HL-60 (cell line): ENCODE measurements at regions not wholly inside any gene's neighbourhood (a gene's known extent, or its start where the extent isn't known, plus 50 kb on each side); places are given as distances from the start of the nearest gene placed in this dataset.

ENCODE experiments used
- DNase-seq, 2 experiments: peaks; one replicate each; pipeline ENCODE4 v3.0.0-alpha.2; 2010 to 2020; ENCODE audit warnings: low read depth in 1 of 2, low spot score in 1 of 2
- H3K27ac ChIP-seq: fragments of 250-450 bp; sonication (Bioruptor Pico); replicated peaks from 2 replicates; pipeline ENCODE4 v1.5.1; 2020; ENCODE audit warnings: mild to moderate bottlenecking, moderate library complexity
- H3K27me3 ChIP-seq: fragments of 250-450 bp; sonication (Bioruptor Pico); 2 replicates; pipeline ENCODE4 v1.5.1; 2021; ENCODE audit warnings: mild to moderate bottlenecking, moderate library complexity; ENCODE audit not compliant: insufficient read depth, poor library complexity, severe bottlenecking
- H3K4me3 ChIP-seq: replicated peaks from 2 replicates; pipeline ENCODE4 v1.5.1; 2011; ENCODE audit warnings: mild to moderate bottlenecking, control low read depth, low read length; ENCODE audit not compliant: insufficient read depth
- GABPA ChIP-seq: IDR thresholded peaks from 2 replicates; pipeline ENCODE4 v1.6.1; 2012; ENCODE audit warnings: low read depth
- POLR2AphosphoS5 ChIP-seq: IDR thresholded peaks from 2 replicates; pipeline ENCODE4 v1.6.1; 2012; ENCODE audit warnings: low read depth
- SPI1 ChIP-seq: IDR thresholded peaks from 2 replicates; pipeline ENCODE4 v1.6.1; 2012; ENCODE audit warnings: low read depth, mild to moderate bottlenecking, borderline replicate concordance
- TF ChIP-seq, protein P1 (sequence below): IDR thresholded peaks from one replicate; pipeline ENCODE4 v1.5.1; 2011; ENCODE audit warnings: low read length, control low read depth, inconsistent platforms; ENCODE audit not compliant: insufficient read depth
- TF ChIP-seq, protein P2 (sequence below): IDR thresholded peaks from 2 replicates; pipeline ENCODE4 v1.6.1; 2012; ENCODE audit warnings: low read depth; ENCODE audit not compliant: insufficient replicate concordance

DNA sequence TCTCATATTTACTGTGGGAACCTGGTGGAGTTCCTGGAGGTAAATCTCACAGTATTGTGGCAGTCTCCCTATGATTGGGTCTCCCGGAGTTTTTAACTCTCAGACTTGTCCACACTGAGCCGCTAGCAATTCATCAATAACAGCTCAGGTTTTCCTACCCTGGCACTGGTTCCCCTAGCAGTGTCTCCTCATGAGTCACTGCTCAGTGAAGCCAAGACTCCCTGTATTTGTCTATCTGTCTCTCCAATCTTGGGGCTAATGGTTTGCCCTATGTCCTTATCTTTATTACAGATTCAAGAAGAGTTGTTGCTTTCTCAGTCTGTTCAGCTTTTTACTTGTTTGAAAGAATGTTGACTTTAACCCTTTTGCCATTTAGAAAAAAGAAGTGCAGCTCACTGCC lies 176.7 kb upstream of the FGF10 start:
- TF ChIP-seq POLR2AphosphoS5, result no peak
- Histone ChIP-seq H3K27me3 (no peaks in the 10 kb centered on the region), H3K27ac (no peak overlapping the region), H3K4me3 (no peak overlapping the region)
- no peak for DNase-seq

DNA sequence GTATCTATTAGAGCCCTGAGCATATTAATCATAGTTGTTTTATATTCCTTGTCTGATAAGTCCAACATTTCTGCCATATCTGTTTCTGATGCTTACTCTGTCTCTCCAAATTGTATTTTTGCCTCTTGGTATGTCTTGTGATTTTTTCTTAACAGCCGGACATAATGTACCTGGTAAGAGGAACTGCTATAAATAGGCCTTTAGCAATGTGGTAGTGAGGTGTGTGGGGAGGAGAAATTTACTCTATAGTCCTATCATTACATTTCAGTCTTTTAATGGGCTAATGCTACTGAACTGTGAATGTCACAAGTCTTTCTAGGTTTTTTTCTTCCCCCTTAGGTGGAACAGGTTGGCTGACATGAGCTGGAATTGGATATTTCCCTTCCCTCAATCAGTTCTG lies 176.1 kb upstream of the FGF10 start:
- Histone ChIP-seq H3K27ac (no peak overlapping the region), H3K27me3 (no peaks in the 10 kb centered on the region), H3K4me3 (no peak overlapping the region)
- TF ChIP-seq SPI1, result no peak
- no peak for TF ChIP-seq POLR2AphosphoS5
- no peak for TF ChIP-seq GABPA
- TF ChIP-seq, protein P1, sequence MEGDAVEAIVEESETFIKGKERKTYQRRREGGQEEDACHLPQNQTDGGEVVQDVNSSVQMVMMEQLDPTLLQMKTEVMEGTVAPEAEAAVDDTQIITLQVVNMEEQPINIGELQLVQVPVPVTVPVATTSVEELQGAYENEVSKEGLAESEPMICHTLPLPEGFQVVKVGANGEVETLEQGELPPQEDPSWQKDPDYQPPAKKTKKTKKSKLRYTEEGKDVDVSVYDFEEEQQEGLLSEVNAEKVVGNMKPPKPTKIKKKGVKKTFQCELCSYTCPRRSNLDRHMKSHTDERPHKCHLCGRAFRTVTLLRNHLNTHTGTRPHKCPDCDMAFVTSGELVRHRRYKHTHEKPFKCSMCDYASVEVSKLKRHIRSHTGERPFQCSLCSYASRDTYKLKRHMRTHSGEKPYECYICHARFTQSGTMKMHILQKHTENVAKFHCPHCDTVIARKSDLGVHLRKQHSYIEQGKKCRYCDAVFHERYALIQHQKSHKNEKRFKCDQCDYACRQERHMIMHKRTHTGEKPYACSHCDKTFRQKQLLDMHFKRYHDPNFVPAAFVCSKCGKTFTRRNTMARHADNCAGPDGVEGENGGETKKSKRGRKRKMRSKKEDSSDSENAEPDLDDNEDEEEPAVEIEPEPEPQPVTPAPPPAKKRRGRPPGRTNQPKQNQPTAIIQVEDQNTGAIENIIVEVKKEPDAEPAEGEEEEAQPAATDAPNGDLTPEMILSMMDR, result no peak
- TF ChIP-seq, protein P2, sequence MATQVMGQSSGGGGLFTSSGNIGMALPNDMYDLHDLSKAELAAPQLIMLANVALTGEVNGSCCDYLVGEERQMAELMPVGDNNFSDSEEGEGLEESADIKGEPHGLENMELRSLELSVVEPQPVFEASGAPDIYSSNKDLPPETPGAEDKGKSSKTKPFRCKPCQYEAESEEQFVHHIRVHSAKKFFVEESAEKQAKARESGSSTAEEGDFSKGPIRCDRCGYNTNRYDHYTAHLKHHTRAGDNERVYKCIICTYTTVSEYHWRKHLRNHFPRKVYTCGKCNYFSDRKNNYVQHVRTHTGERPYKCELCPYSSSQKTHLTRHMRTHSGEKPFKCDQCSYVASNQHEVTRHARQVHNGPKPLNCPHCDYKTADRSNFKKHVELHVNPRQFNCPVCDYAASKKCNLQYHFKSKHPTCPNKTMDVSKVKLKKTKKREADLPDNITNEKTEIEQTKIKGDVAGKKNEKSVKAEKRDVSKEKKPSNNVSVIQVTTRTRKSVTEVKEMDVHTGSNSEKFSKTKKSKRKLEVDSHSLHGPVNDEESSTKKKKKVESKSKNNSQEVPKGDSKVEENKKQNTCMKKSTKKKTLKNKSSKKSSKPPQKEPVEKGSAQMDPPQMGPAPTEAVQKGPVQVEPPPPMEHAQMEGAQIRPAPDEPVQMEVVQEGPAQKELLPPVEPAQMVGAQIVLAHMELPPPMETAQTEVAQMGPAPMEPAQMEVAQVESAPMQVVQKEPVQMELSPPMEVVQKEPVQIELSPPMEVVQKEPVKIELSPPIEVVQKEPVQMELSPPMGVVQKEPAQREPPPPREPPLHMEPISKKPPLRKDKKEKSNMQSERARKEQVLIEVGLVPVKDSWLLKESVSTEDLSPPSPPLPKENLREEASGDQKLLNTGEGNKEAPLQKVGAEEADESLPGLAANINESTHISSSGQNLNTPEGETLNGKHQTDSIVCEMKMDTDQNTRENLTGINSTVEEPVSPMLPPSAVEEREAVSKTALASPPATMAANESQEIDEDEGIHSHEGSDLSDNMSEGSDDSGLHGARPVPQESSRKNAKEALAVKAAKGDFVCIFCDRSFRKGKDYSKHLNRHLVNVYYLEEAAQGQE, result no peak
- DNase-seq, result no peak

DNA sequence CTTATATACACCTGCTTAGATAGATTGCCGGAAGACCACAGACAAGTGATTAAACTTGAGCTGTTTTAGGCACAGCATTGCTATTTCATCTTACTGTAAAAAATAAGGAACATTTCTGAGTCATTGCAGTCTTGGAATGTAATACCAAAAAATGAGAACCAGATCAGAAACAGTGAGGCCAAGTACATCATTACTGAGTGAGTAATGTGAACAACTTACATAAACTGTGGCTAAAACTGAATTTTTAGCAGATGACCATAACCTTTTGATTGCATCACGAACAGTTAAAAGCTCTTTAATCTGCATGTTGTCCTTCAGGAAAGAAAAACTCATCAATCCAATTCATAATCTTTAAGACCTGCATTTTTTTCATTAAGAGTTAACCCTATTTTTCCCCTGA lies 157.1 kb upstream of the FGF10 start:
- Histone ChIP-seq H3K4me3 (no peak overlapping the region), H3K27me3 (no peaks in the 10 kb centered on the region), H3K27ac (no peak overlapping the region)
- TF ChIP-seq POLR2AphosphoS5 (no peak), GABPA (no peak), SPI1 (no peak)
- TF ChIP-seq, protein P1, result no peak
- TF ChIP-seq, protein P2, result no peak
- DNase-seq, result no peak

DNA sequence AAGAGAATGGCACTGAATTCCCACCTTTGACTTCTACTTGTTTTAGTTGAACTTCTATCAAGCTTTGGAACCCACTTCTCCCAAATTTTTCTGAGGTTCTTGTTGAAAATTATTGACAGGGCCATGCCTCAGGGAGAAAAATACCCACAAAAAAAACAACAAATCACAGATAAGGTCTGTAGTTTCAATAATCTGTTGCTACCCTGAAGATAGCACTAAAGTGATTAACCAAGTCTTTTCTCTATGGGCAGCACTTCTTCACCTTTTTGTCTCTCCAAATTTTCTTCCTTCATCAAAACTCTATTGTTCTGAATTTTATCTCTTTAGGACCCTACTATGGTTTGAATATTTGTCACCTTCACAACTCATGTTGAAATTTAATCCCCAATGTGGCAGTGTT lies 154.3 kb upstream of the FGF10 start:
- Histone ChIP-seq H3K4me3 (no peak overlapping the region), H3K27ac (no peak overlapping the region), H3K27me3 (no peaks in the 10 kb centered on the region)
- TF ChIP-seq, protein P1, result no peak
- TF ChIP-seq POLR2AphosphoS5, result no peak
- TF ChIP-seq, protein P2, result no peak
- TF ChIP-seq SPI1, result no peak
- TF ChIP-seq GABPA, result no peak
- no peak for DNase-seq
